Epithelial cell of esophagus (primary cell): ENCODE measurements at regions not wholly inside any gene's neighbourhood (a gene's known extent, or its start where the extent isn't known, plus 50 kb on each side); places are given as distances from the start of the nearest gene placed in this dataset.

ENCODE experiments used
- DNase-seq: peaks from one replicate; pipeline ENCODE4 v3.0.0; 2010; ENCODE audit warnings: low read depth
- H3K4me3 ChIP-seq: 2 replicates; pipeline ENCODE4 v1.5.1; 2011; ENCODE audit warnings: mild to moderate bottlenecking, low read length, control low read depth
- CTCF ChIP-seq: IDR thresholded peaks from 2 replicates; pipeline ENCODE4 v1.5.1; 2011; ENCODE audit warnings: low read depth, mild to moderate bottlenecking, low read length, control low read depth, inconsistent platforms; ENCODE audit not compliant: insufficient read depth; ENCODE audit errors: missing control alignments

GRCh38 chr5:13480834-13481233 is 463.7 kb downstream of the DNAH5 start:
- no peak for DNase-seq
- TF ChIP-seq CTCF, result no peak
- H3K4me3 ChIP-seq, result no peak overlapping the region

- no peak overlapping the region for H3K4me3 ChIP-seq
- peak; percentile 72 for TF ChIP-seq CTCF
- DNase-seq, result peak; percentile 72
Observed at GRCh38 chr5:13478831-13479465, 465.5 kb downstream of the DNAH5 start.

DNA sequence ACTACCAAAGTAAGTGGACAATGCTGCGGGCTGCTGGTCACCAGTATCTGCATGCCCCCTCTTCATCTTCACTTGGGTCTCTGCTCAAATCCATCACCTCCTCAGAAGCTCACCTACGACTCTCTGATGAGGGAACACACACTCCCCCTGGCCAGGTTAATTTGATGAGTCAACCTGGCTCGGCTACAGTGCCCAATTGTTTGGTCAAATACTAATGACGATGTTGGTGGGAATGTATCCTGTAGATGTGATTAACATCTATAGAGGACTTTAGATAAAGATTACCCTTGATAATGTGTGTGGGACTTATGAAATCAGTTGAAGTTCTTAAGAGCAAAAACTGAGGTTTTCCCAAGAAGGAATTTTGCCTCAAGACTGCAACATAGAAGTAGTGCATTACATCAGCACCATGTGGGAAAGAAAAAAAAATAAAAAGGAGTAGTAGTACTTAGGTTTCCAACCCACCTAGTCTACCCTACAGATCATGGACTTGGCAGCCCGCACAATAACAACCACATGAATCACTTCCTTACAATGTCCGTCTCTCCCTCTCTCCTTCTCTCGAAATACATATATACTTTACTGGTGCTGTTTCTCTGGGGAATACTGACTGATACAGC is 467.3 kb downstream of the DNAH5 start:
- peak; percentile 78 for DNase-seq
- TF ChIP-seq CTCF, result no peak

GRCh38 chr5:13472842-13473241 is 471.6 kb downstream of the DNAH5 start:
- no peak for DNase-seq
- no peak for TF ChIP-seq CTCF

More for the DNA sequence above, 467.3 kb downstream of the DNAH5 start:
- H3K4me3 ChIP-seq, result no peak overlapping the region

GRCh38 chr5:13470975-13471374 is 473.5 kb downstream of the DNAH5 start:
- DNase-seq, result no peak
- no peak for TF ChIP-seq CTCF
- H3K4me3 ChIP-seq, result no peak overlapping the region

More at GRCh38 chr5:13472842-13473241, 471.6 kb downstream of the DNAH5 start:
- no peak overlapping the region for H3K4me3 ChIP-seq

DNA sequence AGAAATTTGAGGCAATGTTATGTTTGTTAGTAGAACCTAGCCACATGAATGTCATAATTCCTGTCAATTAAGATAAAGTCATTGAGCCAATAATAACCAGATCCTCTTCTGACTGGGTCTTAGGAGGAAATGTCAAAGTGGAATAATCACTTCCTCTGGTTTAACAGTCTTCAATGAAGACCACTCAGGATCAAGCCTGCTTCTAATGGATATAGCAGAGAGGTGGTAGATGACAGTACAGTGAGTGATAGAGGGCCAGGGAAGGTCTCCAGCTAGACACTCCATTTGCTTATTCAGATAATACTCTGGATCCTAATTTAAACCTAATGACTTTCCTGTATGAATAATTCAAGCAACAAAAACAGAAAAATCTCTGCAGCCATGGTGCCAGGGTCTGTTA is 474.2 kb downstream of the DNAH5 start:
- no peak for DNase-seq
- H3K4me3 ChIP-seq, result no peak overlapping the region
- TF ChIP-seq CTCF, result no peak
